ENCODE measurements at regions not wholly inside any gene's neighbourhood (a gene's known extent, or its start where the extent isn't known, plus 50 kb on each side); places are given as distances from the start of the nearest gene placed in this dataset.

- no peak for DNase-seq (ENCODE audit: extremely low spot score in 2 of 2)
- no peaks in the 10 kb centered on the region for H3K27me3 ChIP-seq
- H3K9me3 ChIP-seq = no peaks in the 10 kb centered on the region
- peaks cover 72% of the 10 kb centered on the region for H3K4me1 ChIP-seq
- TF ChIP-seq CTCF (IDR thresholded peaks at IDR 0.05) (no peak), POLR2A (IDR thresholded peaks at IDR 0.05) (no peak), POLR2AphosphoS5 (IDR thresholded peaks at IDR 0.05; ENCODE audit: insufficient read depth in 1 of 2, low read depth in 1 of 2) (no peak)
- peak overlapping the region; percentile 1 for H3K27ac ChIP-seq
- intact Hi-C loops (cut with DNase I) = no loop called here
- no peak overlapping the region for H3K4me3 ChIP-seq
- H3K36me3 ChIP-seq = no peaks in the 10 kb centered on the region
Measured at GRCh38 chr12:46459111-46459510, 86.5 kb upstream of the SLC38A2 start.

- TF ChIP-seq POLR2AphosphoS5 (IDR thresholded peaks at IDR 0.05; ENCODE audit: insufficient read depth in 1 of 2, low read depth in 1 of 2) = no peak
- DNase-seq (ENCODE audit: extremely low spot score in 2 of 2) = no peak
- Histone ChIP-seq H3K4me3 (no peak overlapping the region), H3K4me1 (peaks cover 70% of the 10 kb centered on the region), H3K27ac (no peak overlapping the region), H3K36me3 (no peaks in the 10 kb centered on the region), H3K9me3 (no peaks in the 10 kb centered on the region), H3K27me3 (no peaks in the 10 kb centered on the region)
- intact Hi-C loops (cut with DNase I) = no loop called here
Measured at GRCh38 chr12:46458500-46459102, 86.0 kb upstream of the SLC38A2 start.

GRCh38 chr12:46457958-46458357 lies 85.4 kb upstream of the SLC38A2 start:
- no peak for TF ChIP-seq CTCF (IDR thresholded peaks at IDR 0.05)
- TF ChIP-seq POLR2A (IDR thresholded peaks at IDR 0.05) = no peak
- TF ChIP-seq POLR2AphosphoS5 (IDR thresholded peaks at IDR 0.05; ENCODE audit: insufficient read depth in 1 of 2, low read depth in 1 of 2) = no peak
- no peaks in the 10 kb centered on the region for H3K9me3 ChIP-seq
- H3K27ac ChIP-seq = no peak overlapping the region
- no peak overlapping the region for H3K4me3 ChIP-seq
- peaks cover 63% of the 10 kb centered on the region for H3K4me1 ChIP-seq
- intact Hi-C loops (cut with DNase I) = no loop called here
- no peak for DNase-seq (ENCODE audit: extremely low spot score in 2 of 2)
- H3K27me3 ChIP-seq = no peaks in the 10 kb centered on the region
- H3K36me3 ChIP-seq = no peaks in the 10 kb centered on the region

- no peak for TF ChIP-seq POLR2AphosphoS5 (IDR thresholded peaks at IDR 0.05; ENCODE audit: insufficient read depth in 1 of 2, low read depth in 1 of 2)
Measured at GRCh38 chr12:46456356-46457334, 84.1 kb upstream of the SLC38A2 start.

GRCh38 chr12:46455648-46456352 lies 83.2 kb upstream of the SLC38A2 start:
- H3K27ac ChIP-seq = peak overlapping the region; percentile 25
- intact Hi-C loops (cut with DNase I) = no loop called here
- DNase-seq (ENCODE audit: extremely low spot score in 2 of 2) = no peak

More at GRCh38 chr12:46456356-46457334, 84.1 kb upstream of the SLC38A2 start:
- Histone ChIP-seq H3K4me1 (peaks cover 63% of the 10 kb centered on the region), H3K27me3 (no peaks in the 10 kb centered on the region), H3K4me3 (no peak overlapping the region), H3K9me3 (no peaks in the 10 kb centered on the region), H3K36me3 (no peaks in the 10 kb centered on the region), H3K27ac (peak overlapping the region; percentile 25)
- no peak for DNase-seq (ENCODE audit: extremely low spot score in 2 of 2)
- intact Hi-C loops (cut with DNase I) = no loop called here

More at GRCh38 chr12:46455648-46456352, 83.2 kb upstream of the SLC38A2 start:
- Histone ChIP-seq H3K27me3 (no peaks in the 10 kb centered on the region), H3K4me1 (peaks cover 61% of the 10 kb centered on the region), H3K4me3 (no peak overlapping the region), H3K9me3 (no peaks in the 10 kb centered on the region), H3K36me3 (no peaks in the 10 kb centered on the region)
- peak in 1 of 2 donors; percentile 11 for TF ChIP-seq POLR2AphosphoS5 (IDR thresholded peaks at IDR 0.05; ENCODE audit: insufficient read depth in 1 of 2, low read depth in 1 of 2)
- no peak for TF ChIP-seq CTCF (IDR thresholded peaks at IDR 0.05)

Data from vagina (tissue), 2 donors.